H1 (cell line): ENCODE measurements at regions not wholly inside any gene's neighbourhood (a gene's known extent, or its start where the extent isn't known, plus 50 kb on each side); places are given as distances from the start of the nearest gene placed in this dataset.

ENCODE experiments used
- CTCF ChIA-PET: fragments of 300-600 bp; sonication (Branson Sonifier 250); formaldehyde crosslinking; loops from one replicate; lab custom pipeline; 2021; ENCODE audit not compliant: partially characterized antibody; lab: Charles Lee
- POLR2A ChIA-PET: fragments of 300-600 bp; sonication (Branson Sonifier 250); formaldehyde crosslinking; loops from one replicate; lab custom pipeline; 2021; ENCODE audit warnings: inconsistent platforms; ENCODE audit not compliant: partially characterized antibody; lab: Charles Lee
- DNase-seq, 2 experiments: peaks; one replicate each; pipeline versions ENCODE4 v3.0.0 to v3.0.0-alpha.2; 2010 to 2022; ENCODE audit warnings: low spot score in 2 of 2, low read depth in 1 of 2, mixed read lengths in 1 of 2
- FAIRE-seq: peaks from 2 replicates; lab custom pipeline; 2011; peaks lifted over from hg19 to GRCh38; lab: Jason Lieb, UNC
- H2AFZ ChIP-seq: 2 replicates; pipeline ENCODE4 v1.8.1; 2012; ENCODE audit warnings: low read length, inconsistent platforms
- H2AK5ac ChIP-seq: 2 replicates; pipeline ENCODE4 v1.6.1; 2013; ENCODE audit warnings: low read depth, low read length
- H2BK120ac ChIP-seq: replicated peaks from 2 replicates; pipeline ENCODE3; 2013; ENCODE audit warnings: low read depth, low read length, inconsistent platforms
- H2BK12ac ChIP-seq: 2 replicates; pipeline ENCODE4 v1.6.1; 2013; ENCODE audit warnings: low read depth, low read length
- H2BK15ac ChIP-seq: 2 replicates; pipeline ENCODE4 v1.6.1; 2013; ENCODE audit warnings: low read length
- H2BK20ac ChIP-seq: 2 replicates; pipeline ENCODE4 v1.6.1; 2013; ENCODE audit warnings: low read length
- H2BK5ac ChIP-seq: 2 replicates; pipeline ENCODE4 v1.6.1; 2013; ENCODE audit warnings: low read depth, low read length
- H3K14ac ChIP-seq: 2 replicates; pipeline ENCODE4 v1.6.1; 2013; ENCODE audit warnings: inconsistent platforms; ENCODE audit not compliant: insufficient read length
- H3K18ac ChIP-seq: 2 replicates; pipeline ENCODE4 v1.6.1; 2013; ENCODE audit warnings: low read length; ENCODE audit errors: extremely low read depth
- H3K23ac ChIP-seq: 2 replicates; pipeline ENCODE4 v1.6.1; 2013; ENCODE audit warnings: inconsistent platforms; ENCODE audit not compliant: insufficient read length
- H3K23me2 ChIP-seq: 2 replicates; pipeline ENCODE4 v1.6.1; 2013; ENCODE audit warnings: low read depth, low read length
- H3K27ac ChIP-seq: 2 replicates; pipeline ENCODE4 v1.6.1; 2011; ENCODE audit warnings: low read depth, low read length, inconsistent platforms
- H3K27me3 ChIP-seq, 4 experiments: replicated peaks in 1 of 4; 1 replicate in 1 of 4; 2 replicates in 3 of 4; pipeline versions ENCODE4 v1.6.1 to v1.8.1; 2011 to 2013; ENCODE audit warnings: low read length in 3 of 4, mild to moderate bottlenecking in 3 of 4, inconsistent platforms in 2 of 4, mixed read lengths in 2 of 4, moderate library complexity in 1 of 4; ENCODE audit not compliant: control insufficient read depth in 3 of 4, insufficient read depth in 3 of 4; ENCODE audit errors: extremely low read depth in 1 of 4
- H3K36me3 ChIP-seq, 4 experiments: 2 replicates each; pipeline versions ENCODE4 v1.6.1 to v1.8.1; 2011 to 2013; ENCODE audit warnings: mild to moderate bottlenecking in 4 of 4, low read length in 3 of 4, moderate library complexity in 2 of 4, control low read depth in 1 of 4, inconsistent platforms in 1 of 4; ENCODE audit not compliant: insufficient read depth in 4 of 4, control insufficient read depth in 2 of 4
- H3K4ac ChIP-seq: replicated peaks from 2 replicates; pipeline ENCODE3; 2013; ENCODE audit warnings: low read length, low read depth, mixed read lengths, inconsistent platforms; ENCODE audit not compliant: insufficient read length
- H3K4me1 ChIP-seq, 4 experiments: replicated peaks in 1 of 4; 1 replicate in 1 of 4; 2 replicates in 3 of 4; pipeline versions ENCODE4 v1.6.1 to v1.8.1; 2011 to 2013; ENCODE audit warnings: low read length in 3 of 4, inconsistent platforms in 2 of 4, mixed read lengths in 1 of 4; ENCODE audit not compliant: insufficient read depth in 4 of 4, control insufficient read depth in 3 of 4
- H3K4me2 ChIP-seq, 2 experiments: 2 replicates each; pipeline versions ENCODE4 v1.6.1 to v1.8.1; 2011 to 2013; ENCODE audit warnings: low read depth in 2 of 2, low read length in 2 of 2, control low read depth in 1 of 2, inconsistent platforms in 1 of 2, mild to moderate bottlenecking in 1 of 2; ENCODE audit not compliant: insufficient read depth in 1 of 2
- H3K4me3 ChIP-seq, 4 experiments: fragments of 200-600, 300-600 bp in 1 of 4; sonication (generic), shearing (Covaris generic), sonication (Bioruptor Twin) in 1 of 4; 2 replicates each; pipeline versions ENCODE4 v1.5.1 to v1.8.1; 2011 to 2016; ENCODE audit warnings: low read length in 4 of 4, low read depth in 3 of 4, control low read depth in 2 of 4, inconsistent platforms in 2 of 4, mild to moderate bottlenecking in 2 of 4, mixed read lengths in 1 of 4, moderate library complexity in 1 of 4; ENCODE audit not compliant: insufficient read depth in 2 of 4; ENCODE audit errors: extremely low read depth in 1 of 4
- H3K56ac ChIP-seq: replicated peaks from 2 replicates; pipeline ENCODE3; 2013; ENCODE audit warnings: low read depth, mild to moderate bottlenecking, mixed read lengths, low read length, inconsistent platforms; ENCODE audit not compliant: insufficient read length
- H3K79me1 ChIP-seq: 2 replicates; pipeline ENCODE4 v1.6.1; 2013; ENCODE audit warnings: low read depth, low read length, control low read depth
- H3K79me2 ChIP-seq, 2 experiments: 2 replicates each; pipeline versions ENCODE4 v1.6.1 to v1.8.1; 2012 to 2013; ENCODE audit warnings: low read length in 2 of 2, mild to moderate bottlenecking in 2 of 2, inconsistent platforms in 1 of 2; ENCODE audit not compliant: insufficient read depth in 2 of 2, control insufficient read depth in 1 of 2
- H3K9ac ChIP-seq, 4 experiments: replicated peaks in 1 of 4; 1 replicate in 1 of 4; 2 replicates in 3 of 4; pipeline versions ENCODE4 v1.6.1 to v1.8.1; 2011 to 2013; ENCODE audit warnings: low read depth in 3 of 4, low read length in 3 of 4, control low read depth in 2 of 4, mild to moderate bottlenecking in 2 of 4, moderate library complexity in 2 of 4, inconsistent platforms in 1 of 4; ENCODE audit errors: extremely low read depth in 1 of 4
- H3K9me3 ChIP-seq, 2 experiments: 2 replicates each; pipeline versions ENCODE4 v1.6.1 to v1.8.1; 2012 to 2013; ENCODE audit warnings: mild to moderate bottlenecking in 2 of 2, moderate library complexity in 2 of 2, control low read depth in 1 of 2, inconsistent platforms in 1 of 2, low read depth in 1 of 2, low read length in 1 of 2, mixed read lengths in 1 of 2; ENCODE audit not compliant: insufficient read depth in 2 of 2
- H4K20me1 ChIP-seq, 2 experiments: replicated peaks in 1 of 2; 2 replicates each; pipeline versions ENCODE3 to v1.8.1; 2011 to 2013; ENCODE audit warnings: inconsistent platforms in 2 of 2, low read length in 2 of 2, mild to moderate bottlenecking in 1 of 2; ENCODE audit not compliant: insufficient read depth in 2 of 2, control insufficient read depth in 1 of 2
- H4K5ac ChIP-seq: 2 replicates; pipeline ENCODE4 v1.6.1; 2013; ENCODE audit warnings: low read length, low read depth, mixed read lengths, inconsistent platforms; ENCODE audit not compliant: insufficient read length
- H4K8ac ChIP-seq: 2 replicates; pipeline ENCODE4 v1.8.0; 2013; ENCODE audit warnings: mild to moderate bottlenecking, moderate library complexity, low read length, inconsistent platforms; ENCODE audit not compliant: insufficient read depth; ENCODE audit errors: extremely low read depth
- H4K91ac ChIP-seq: replicated peaks from 2 replicates; pipeline ENCODE3; 2013; ENCODE audit warnings: low read length, mixed read lengths, inconsistent platforms; ENCODE audit not compliant: insufficient read length
- CBX5 ChIP-seq: fragments of 300-800, 300-1000 bp; sonication (generic); IDR thresholded peaks from 2 replicates; pipeline ENCODE4 v1.7.1; 2016; ENCODE audit warnings: antibody characterized with exemption, low read length, low read depth
- CEBPB ChIP-seq: IDR thresholded peaks from 2 replicates; pipeline ENCODE4 v1.6.1; 2012; ENCODE audit warnings: low read depth, low read length
- PHF8 ChIP-seq: fragments of 200-600 bp; sonication (generic); conservative IDR thresholded peaks from 2 replicates; pipeline ENCODE4 v1.7.1; 2012; ENCODE audit warnings: low read depth, mild to moderate bottlenecking, inconsistent platforms, low read length, moderate library complexity
- TAF7 ChIP-seq: optimal IDR thresholded peaks from 2 replicates; pipeline ENCODE3; 2011; ENCODE audit warnings: low read depth, mild to moderate bottlenecking, inconsistent platforms, low read length, moderate library complexity, borderline replicate concordance
- ZNF274 ChIP-seq: IDR thresholded peaks from 2 replicates; pipeline ENCODE4 v1.7.0; 2012; ENCODE audit warnings: low read length, borderline replicate concordance; ENCODE audit errors: extremely low read depth

- no peaks in the 10 kb centered on the region for H3K79me2 ChIP-seq
- H3K27me3 ChIP-seq: no peaks in the 10 kb centered on the region
- no peak overlapping the region for H3K4me3 ChIP-seq
- TF ChIP-seq PHF8 (no peak), TAF7 (no peak), CBX5 (no peak), ZNF274 (no peak), CEBPB (no peak)
- no peak overlapping the region for H4K5ac ChIP-seq
- H3K79me1 ChIP-seq: no peaks in the 10 kb centered on the region
- H3K4me1 ChIP-seq: no peaks in the 10 kb centered on the region
- no peak overlapping the region for H2BK120ac ChIP-seq
- H3K27ac ChIP-seq: no peak overlapping the region
- no peak overlapping the region for H3K4ac ChIP-seq
- H2BK15ac ChIP-seq: no peak overlapping the region
- H3K23me2 ChIP-seq: no peaks in the 10 kb centered on the region
- FAIRE-seq (no peak), DNase-seq (no peak)
- POLR2A ChIA-PET: no interaction called here
- no peaks in the 10 kb centered on the region for H4K20me1 ChIP-seq
- no peak overlapping the region for H3K14ac ChIP-seq
- H2BK20ac ChIP-seq: no peak overlapping the region
- H3K9me3 ChIP-seq: no peaks in the 10 kb centered on the region
- H3K36me3 ChIP-seq: no peaks in the 10 kb centered on the region
- H3K18ac ChIP-seq: no peak overlapping the region
- no peak overlapping the region for H3K56ac ChIP-seq
- no peak overlapping the region for H2BK12ac ChIP-seq
- no peak overlapping the region for H2AK5ac ChIP-seq
- no peak overlapping the region for H3K4me2 ChIP-seq
- H3K9ac ChIP-seq: no peak overlapping the region
- no peak overlapping the region for H4K91ac ChIP-seq
- no peak overlapping the region for H2AFZ ChIP-seq
- H2BK5ac ChIP-seq: no peak overlapping the region
- no peak overlapping the region for H3K23ac ChIP-seq
- no peak overlapping the region for H4K8ac ChIP-seq
- CTCF ChIA-PET: interaction anchor here (0.6 kb wide), 1 partner anchor 48 kb away, joined by 3 read pairs; no protein-coding TSS in a partner anchor
These were observed 450.2 kb downstream of the CCER1 start for GRCh38 chr12:90504806-90505205.
